ENCODE measurements at regions not wholly inside any gene's neighbourhood (a gene's known extent, or its start where the extent isn't known, plus 50 kb on each side); places are given as distances from the start of the nearest gene placed in this dataset.

- no peaks in the 10 kb centered on the region for H3F3A ChIP-seq (ENCODE audit: insufficient read depth, low read length)
- no peaks in the 10 kb centered on the region for H3K9me2 ChIP-seq (ENCODE audit: low read depth, low read length)
- no peak overlapping the region for H3K4me2 ChIP-seq (ENCODE audit: low read length)
- no peaks in the 10 kb centered on the region for H3K9me3 ChIP-seq (ENCODE audit: low read length)
- H3K79me2 ChIP-seq (ENCODE audit: insufficient read depth, low read length), result no peaks in the 10 kb centered on the region
- no peaks in the 10 kb centered on the region for H3K36me3 ChIP-seq (ENCODE audit: insufficient read depth, low read length)
- H3K4me1 ChIP-seq (ENCODE audit: insufficient read depth, low read length, severe bottlenecking), result no peaks in the 10 kb centered on the region
- H2AFZ ChIP-seq (ENCODE audit: low read length), result no peak overlapping the region
- no peak overlapping the region for H3K27ac ChIP-seq (ENCODE audit: low read depth, low read length, poor library complexity, severe bottlenecking)
- no peaks in the 10 kb centered on the region for H4K20me1 ChIP-seq (ENCODE audit: insufficient read depth, low read length)
- no peak overlapping the region for H3K9ac ChIP-seq (ENCODE audit: low read length)
- no peak overlapping the region for H3K4me3 ChIP-seq (ENCODE audit: low read depth, low read length, poor library complexity, severe bottlenecking)
- TF ChIP-seq EZH2 (IDR thresholded peaks at IDR 0.05; ENCODE audit: borderline replicate concordance, low read length) (no peak), CTCF (IDR thresholded peaks at IDR 0.05; ENCODE audit: low read length) (no peak)
- H3K27me3 ChIP-seq (ENCODE audit: insufficient read depth, low read length), result no peaks in the 10 kb centered on the region
Observed at GRCh38 chr11:80417681-80418080, 976.9 kb upstream of the TENM4 start.

- no peak for TF ChIP-seq CTCF (IDR thresholded peaks at IDR 0.05; ENCODE audit: low read length)
- TF ChIP-seq EZH2 (IDR thresholded peaks at IDR 0.05; ENCODE audit: borderline replicate concordance, low read length), result no peak
- H3K27me3 ChIP-seq (ENCODE audit: insufficient read depth, low read length), result no peaks in the 10 kb centered on the region
- no peak overlapping the region for H3K9ac ChIP-seq (ENCODE audit: low read length)
- no peaks in the 10 kb centered on the region for H3K9me2 ChIP-seq (ENCODE audit: low read depth, low read length)
- no peaks in the 10 kb centered on the region for H3F3A ChIP-seq (ENCODE audit: insufficient read depth, low read length)
- no peaks in the 10 kb centered on the region for H4K20me1 ChIP-seq (ENCODE audit: insufficient read depth, low read length)
- H3K4me2 ChIP-seq (ENCODE audit: low read length), result no peak overlapping the region
- H3K4me3 ChIP-seq (ENCODE audit: low read depth, low read length, poor library complexity, severe bottlenecking), result no peak overlapping the region
- no peaks in the 10 kb centered on the region for H3K4me1 ChIP-seq (ENCODE audit: insufficient read depth, low read length, severe bottlenecking)
- no peak overlapping the region for H3K27ac ChIP-seq (ENCODE audit: low read depth, low read length, poor library complexity, severe bottlenecking)
- H2AFZ ChIP-seq (ENCODE audit: low read length), result no peak overlapping the region
- no peaks in the 10 kb centered on the region for H3K36me3 ChIP-seq (ENCODE audit: insufficient read depth, low read length)
- H3K9me3 ChIP-seq (ENCODE audit: low read length), result no peaks in the 10 kb centered on the region
- H3K79me2 ChIP-seq (ENCODE audit: insufficient read depth, low read length), result no peaks in the 10 kb centered on the region
Observed at GRCh38 chr11:80415580-80415979, 974.8 kb upstream of the TENM4 start.

- no peaks in the 10 kb centered on the region for H3F3A ChIP-seq (ENCODE audit: insufficient read depth, low read length)
- no peak overlapping the region for H2AFZ ChIP-seq (ENCODE audit: low read length)
- H3K9me2 ChIP-seq (ENCODE audit: low read depth, low read length), result no peaks in the 10 kb centered on the region
- H3K4me2 ChIP-seq (ENCODE audit: low read length), result no peak overlapping the region
- TF ChIP-seq EZH2 (IDR thresholded peaks at IDR 0.05; ENCODE audit: borderline replicate concordance, low read length) (no peak), CTCF (IDR thresholded peaks at IDR 0.05; ENCODE audit: low read length) (no peak)
- no peaks in the 10 kb centered on the region for H3K4me1 ChIP-seq (ENCODE audit: insufficient read depth, low read length, severe bottlenecking)
- no peak overlapping the region for H3K27ac ChIP-seq (ENCODE audit: low read depth, low read length, poor library complexity, severe bottlenecking)
- H3K27me3 ChIP-seq (ENCODE audit: insufficient read depth, low read length), result no peaks in the 10 kb centered on the region
- H4K20me1 ChIP-seq (ENCODE audit: insufficient read depth, low read length), result no peaks in the 10 kb centered on the region
- no peak overlapping the region for H3K4me3 ChIP-seq (ENCODE audit: low read depth, low read length, poor library complexity, severe bottlenecking)
- H3K79me2 ChIP-seq (ENCODE audit: insufficient read depth, low read length), result no peaks in the 10 kb centered on the region
- no peak overlapping the region for H3K9ac ChIP-seq (ENCODE audit: low read length)
- H3K36me3 ChIP-seq (ENCODE audit: insufficient read depth, low read length), result no peaks in the 10 kb centered on the region
- H3K9me3 ChIP-seq (ENCODE audit: low read length), result no peaks in the 10 kb centered on the region
Observed at GRCh38 chr11:80414181-80415165, 973.6 kb upstream of the TENM4 start.

All from OCI-LY1 (cell line).